Stimulated activated naive CD4-positive, alpha-beta T cell (primary cell): ENCODE measurements at regions not wholly inside any gene's neighbourhood (a gene's known extent, or its start where the extent isn't known, plus 50 kb on each side); places are given as distances from the start of the nearest gene placed in this dataset.
"Not testable (repeated sequence)": the region's sequence is repeated elsewhere in the genome, so short reads cannot be mapped to it uniquely, and the experiment has no call there.

Experiments
- DNase-seq, 6 experiments: peaks; one replicate each; lab custom pipeline; 2025; lab: John Stamatoyannopoulos, UW

- not testable (repeated sequence) for DNase-seq
Measured at GRCh38 chr12:9543341-9543740, 64.4 kb downstream of the KLRB1 start.

DNA sequence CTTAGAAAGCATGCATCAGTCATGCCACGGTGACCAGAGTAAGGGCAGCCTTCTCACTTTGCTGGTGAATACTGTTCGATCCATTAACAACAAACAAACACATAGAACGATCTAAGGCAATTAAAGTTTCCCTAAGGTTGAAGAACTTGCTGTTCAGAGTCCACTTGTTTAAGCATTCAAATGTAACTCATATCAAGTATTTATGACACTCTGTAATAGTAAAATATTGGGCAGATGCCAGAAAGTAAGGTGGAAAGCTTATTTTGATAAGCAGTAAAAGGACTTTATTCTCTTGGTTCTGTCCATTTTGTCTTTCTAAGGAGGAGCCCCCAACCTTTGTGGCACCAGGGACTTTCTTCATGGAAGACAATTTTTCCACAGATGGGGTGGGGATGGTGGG, 64.9 kb downstream of the KLRB1 start:
- not testable (repeated sequence) for DNase-seq

- DNase-seq = not testable (repeated sequence)
Measured at GRCh38 chr12:9515925-9516324, 91.8 kb downstream of the KLRB1 start.

- DNase-seq = not testable (repeated sequence)
Measured at GRCh38 chr12:9512695-9513094, 95.0 kb downstream of the KLRB1 start.

- peak in 3 of 6 experiments; percentile 13 to 38 (median 17) for DNase-seq
Measured at GRCh38 chr12:9510392-9511011, 97.2 kb downstream of the KLRB1 start.

DNA sequence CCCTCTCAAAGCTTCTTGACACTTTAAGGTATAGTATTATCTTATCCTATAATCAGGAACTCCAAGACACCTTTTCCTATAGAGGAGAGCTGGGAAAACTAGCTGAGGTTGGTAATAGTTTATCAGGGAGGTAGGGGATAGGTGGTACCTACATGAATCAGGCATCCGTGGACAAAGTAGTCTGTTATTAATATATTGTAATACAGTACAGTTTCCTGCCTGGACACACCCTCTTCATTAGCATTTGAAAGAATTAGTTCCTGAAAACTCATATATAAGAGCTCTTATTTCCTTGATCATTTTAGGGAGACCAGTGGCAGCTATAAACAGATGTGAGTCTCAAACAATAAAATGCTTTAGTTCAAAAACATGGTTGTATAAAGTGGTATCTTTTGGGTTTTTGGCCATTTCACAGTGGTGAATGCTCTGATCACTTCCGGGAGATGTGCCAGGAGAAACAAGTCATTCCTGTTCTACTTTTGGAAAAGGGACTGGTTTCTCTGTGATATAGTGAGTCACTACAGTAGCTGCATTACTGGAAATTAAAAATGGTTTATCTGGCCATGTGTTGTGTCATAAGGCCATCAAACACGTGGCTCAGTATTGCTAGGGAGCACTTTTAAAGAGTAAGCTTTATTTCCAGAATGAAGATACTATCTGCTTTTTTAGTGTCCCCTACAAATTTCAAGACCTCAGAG, 98.1 kb downstream of the KLRB1 start:
- DNase-seq = no peak

DNA sequence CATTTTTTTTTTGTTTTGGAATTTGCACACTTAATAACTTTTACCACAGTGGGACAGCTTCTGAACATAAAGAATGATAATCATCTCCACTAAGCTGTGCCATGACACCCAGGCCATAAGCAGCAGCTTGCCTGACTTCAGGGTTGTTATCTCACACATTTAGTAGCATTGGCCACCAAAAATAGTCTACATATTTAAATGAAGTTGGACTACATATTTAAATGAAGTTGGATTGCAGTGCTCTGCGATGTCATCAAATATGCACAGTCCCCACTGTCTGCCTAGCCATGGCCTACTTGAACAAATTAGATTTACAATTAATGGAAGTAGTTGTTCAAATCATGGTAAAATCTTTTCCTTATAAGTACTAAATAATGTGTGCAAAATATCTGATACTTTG, 101.0 kb downstream of the KLRB1 start:
- DNase-seq = no peak

DNA sequence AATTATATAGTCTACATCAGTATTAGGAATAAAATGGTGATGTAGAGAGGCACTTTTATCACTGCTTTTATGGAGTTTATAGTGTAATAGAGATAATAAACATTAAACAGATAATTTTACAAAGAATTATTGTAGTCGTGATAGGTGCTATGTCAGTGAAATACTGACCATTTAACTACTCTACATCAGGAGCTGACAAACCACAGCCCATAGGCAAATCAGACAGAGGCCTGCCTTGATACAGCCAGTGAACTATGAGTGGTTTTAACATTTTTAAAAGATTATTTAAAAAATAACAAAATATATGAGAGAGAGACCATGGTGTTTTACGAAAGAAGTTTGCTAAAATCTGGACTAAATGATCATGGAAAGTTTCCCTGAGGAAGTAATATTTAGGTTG, 104.3 kb downstream of the KLRB1 start:
- DNase-seq = not testable (repeated sequence)

- DNase-seq = not testable (repeated sequence)
Measured at GRCh38 chr12:9502845-9503244, 104.9 kb downstream of the KLRB1 start.

DNA sequence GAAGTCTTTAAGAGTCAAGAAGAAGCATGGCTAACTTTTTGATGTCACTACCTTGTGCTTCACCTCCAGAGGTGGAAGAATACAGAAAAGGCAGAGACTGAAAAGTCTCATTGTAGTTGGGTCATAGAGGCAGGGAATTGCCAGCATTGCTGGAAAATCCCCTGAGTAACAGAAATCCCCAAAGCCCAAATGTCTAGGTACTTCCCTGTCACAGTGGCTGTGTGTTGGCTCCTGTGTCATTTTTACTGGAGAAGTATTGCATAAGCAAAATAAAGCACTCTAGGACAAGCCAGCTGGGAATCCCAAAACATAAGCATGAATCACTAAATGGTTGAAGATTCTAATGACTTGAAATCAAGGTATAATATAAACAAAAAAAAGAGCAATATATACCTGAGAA, 114.4 kb downstream of the KLRB1 start:
- not testable (repeated sequence) for DNase-seq

DNA sequence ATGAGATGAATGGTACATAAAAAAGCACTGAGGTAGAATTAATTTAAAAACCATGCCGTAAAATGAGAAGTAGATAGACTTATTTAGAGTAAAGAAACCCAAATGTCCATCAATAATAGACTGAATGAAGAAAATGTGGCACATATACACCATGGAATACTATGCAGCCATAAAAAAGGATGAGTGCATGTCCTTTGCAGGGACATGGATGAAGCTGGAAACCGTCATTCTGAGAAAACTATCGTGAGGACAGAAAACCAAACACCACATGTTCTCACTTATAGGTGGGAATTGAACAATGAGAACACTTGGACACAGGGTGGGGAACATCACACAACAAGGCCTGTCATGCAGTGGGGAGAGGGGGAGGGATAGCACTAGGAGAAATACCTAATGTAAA, 126.4 kb downstream of the KLRB1 start:
- not testable (repeated sequence) for DNase-seq

DNA sequence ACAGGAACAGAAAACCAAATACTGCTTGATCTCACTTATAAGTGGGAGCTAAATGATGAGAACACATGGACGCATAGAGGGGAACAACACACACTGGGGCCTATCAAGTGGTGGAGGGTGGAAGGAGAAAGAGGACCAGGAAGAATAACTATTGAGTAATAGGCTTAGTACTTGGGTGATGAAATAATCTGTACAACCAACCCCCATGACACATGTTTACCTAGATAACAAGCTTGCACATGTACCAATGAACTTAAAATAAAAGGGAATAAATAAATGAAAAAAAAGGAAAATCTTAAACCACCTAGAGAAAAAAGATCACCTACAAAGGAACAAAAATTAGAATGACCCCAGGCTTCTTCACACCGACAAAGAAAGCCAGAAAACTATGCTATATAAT, 133.5 kb downstream of the KLRB1 start:
- DNase-seq = not testable (repeated sequence)

GRCh38 chr12:9473638-9474037, 134.1 kb downstream of the KLRB1 start:
- DNase-seq = not testable (repeated sequence)

DNA sequence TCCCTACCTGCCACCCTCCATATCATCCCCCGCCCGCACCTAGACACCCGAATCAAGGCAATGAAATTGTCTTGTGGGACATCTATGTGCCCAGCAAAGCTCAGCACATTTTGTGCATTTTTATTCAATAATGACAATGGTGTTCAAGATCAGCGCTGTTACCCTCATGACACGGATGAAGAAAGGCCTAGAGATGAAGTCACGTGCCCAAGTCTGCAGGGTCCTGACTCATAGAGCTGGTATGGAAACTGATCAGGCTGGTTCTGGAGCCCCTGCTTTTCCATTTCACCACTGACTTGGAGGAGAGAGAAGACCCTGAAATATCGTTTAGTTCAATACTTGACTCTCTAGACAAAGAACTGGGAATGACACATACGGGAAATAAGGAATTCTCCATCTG, 136.2 kb downstream of the KLRB1 start:
- not testable (repeated sequence) for DNase-seq

- DNase-seq = not testable (repeated sequence)
Measured at GRCh38 chr12:9470367-9470766, 137.3 kb downstream of the KLRB1 start.

GRCh38 chr12:9469956-9470355, 137.8 kb downstream of the KLRB1 start:
- DNase-seq = not testable (repeated sequence)

DNA sequence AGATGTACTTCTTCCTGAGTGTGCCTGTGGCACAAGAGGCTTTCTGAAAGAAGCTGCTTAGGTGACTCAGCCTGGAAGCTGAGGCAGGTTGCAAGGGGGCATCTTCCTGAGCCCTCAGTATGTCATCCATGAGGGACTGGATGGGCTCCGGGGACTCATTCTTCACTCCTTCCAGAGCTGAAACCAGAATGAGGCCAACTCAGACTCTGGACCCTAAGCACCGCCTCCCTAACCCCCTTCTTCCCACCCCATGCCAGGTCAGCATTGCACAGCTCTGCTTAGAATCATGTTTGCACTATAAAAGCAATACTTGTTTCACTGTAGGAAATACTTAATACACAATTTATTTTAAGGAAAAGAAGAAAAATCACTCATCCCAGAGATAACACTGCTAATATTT, 138.3 kb downstream of the KLRB1 start:
- not testable (repeated sequence) for DNase-seq

DNA sequence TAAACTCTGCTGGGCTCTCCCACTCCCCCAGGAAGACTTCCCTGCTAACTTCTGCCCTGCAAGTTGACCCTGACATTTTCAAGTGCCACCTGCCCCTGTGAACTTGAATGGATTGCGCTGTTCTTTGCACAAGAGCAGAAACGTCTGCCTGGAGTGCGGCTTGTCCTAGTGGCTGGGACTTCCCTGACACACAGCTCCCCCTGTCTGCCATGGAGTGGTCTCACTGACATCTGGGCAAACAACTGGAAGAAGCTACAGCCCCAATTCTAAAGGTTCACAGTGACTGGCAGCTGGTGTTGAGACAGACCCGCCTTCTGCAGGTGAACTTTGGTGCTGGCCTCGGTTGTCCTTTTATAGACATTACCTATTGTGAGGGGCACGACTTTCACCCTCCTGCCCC, 138.7 kb downstream of the KLRB1 start:
- peak; percentile 9 to 62 (median 24) for DNase-seq

DNA sequence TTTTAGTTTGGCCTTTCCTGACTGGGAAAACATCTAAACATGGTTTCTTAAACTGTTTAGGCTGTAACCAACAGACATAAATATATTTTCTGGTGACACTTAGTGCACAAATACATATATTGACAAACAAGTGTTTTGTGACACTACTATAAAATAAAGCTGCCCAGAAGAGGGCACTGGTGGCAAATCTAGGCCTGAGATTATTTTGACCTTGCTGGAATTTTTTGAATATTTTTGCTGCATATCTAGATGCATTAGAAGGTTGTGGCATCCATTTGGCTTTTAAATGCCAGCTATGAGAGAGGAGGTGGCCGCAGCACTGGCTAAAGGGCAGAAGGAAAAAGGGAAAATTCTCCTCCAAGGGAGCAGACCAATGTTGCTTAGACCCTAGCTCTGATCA, 139.6 kb downstream of the KLRB1 start:
- DNase-seq = not testable (repeated sequence)

- DNase-seq = no peak
Measured at GRCh38 chr12:9464408-9464807, 143.3 kb downstream of the KLRB1 start.

- not testable (repeated sequence) for DNase-seq
Measured at GRCh38 chr12:9455516-9455915, 152.2 kb downstream of the KLRB1 start.

DNA sequence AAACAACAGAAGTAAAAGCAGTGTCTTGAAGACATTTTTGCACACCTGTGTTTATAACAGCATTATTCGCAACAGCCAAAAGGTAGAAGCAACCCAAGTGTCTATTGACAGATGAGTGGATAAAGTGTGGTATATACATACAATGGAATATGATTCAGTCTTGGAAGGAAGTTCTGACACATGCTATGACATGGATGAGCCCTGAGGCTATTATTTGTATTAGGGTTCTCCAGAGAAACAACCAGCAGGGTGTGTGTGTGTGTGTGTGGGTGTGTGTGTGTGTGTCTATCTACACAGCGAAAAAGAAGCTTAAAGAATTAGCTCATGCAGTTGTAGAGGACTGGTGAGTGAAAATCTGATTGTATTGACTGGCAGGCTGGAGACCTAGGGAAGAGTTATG, 153.7 kb downstream of the KLRB1 start:
- DNase-seq = not testable (repeated sequence)

- DNase-seq = peak in 1 of 6 experiments; percentile 23
Measured at GRCh38 chr12:9450127-9450567, 157.6 kb downstream of the KLRB1 start.
